ENCODE measurements at regions not wholly inside any gene's neighbourhood (a gene's known extent, or its start where the extent isn't known, plus 50 kb on each side); places are given as distances from the start of the nearest gene placed in this dataset.

GRCh38 chr3:18779704-18780103 is 354.6 kb upstream of the SATB1 start:
- Histone ChIP-seq H3K4me2 (replicated peaks; ENCODE audit: extremely low read depth, low read length, poor library complexity, severe bottlenecking) (no peak overlapping the region), H3K4me3 (replicated peaks in 1 of 3; ENCODE audit: low read depth in 2 of 3, low read length in 3 of 3) (no peak overlapping the region), H3K27ac (ENCODE audit: low read depth in 1 of 2, low read length in 2 of 2) (no peak overlapping the region), H3K9me3 (replicated peaks in 1 of 2; ENCODE audit: control insufficient read depth in 1 of 2, insufficient read depth in 1 of 2, low read length in 2 of 2) (no peaks in the 10 kb centered on the region), H2AFZ (ENCODE audit: insufficient read depth, low read depth, low read length, poor library complexity, severe bottlenecking) (no peak overlapping the region), H3K9ac (ENCODE audit: insufficient read depth, low read length, poor library complexity, severe bottlenecking) (no peak overlapping the region), H3K36me3 (replicated peaks in 1 of 2; ENCODE audit: control insufficient read depth in 1 of 2, insufficient read depth in 2 of 2, low read length in 2 of 2) (no peaks in the 10 kb centered on the region), H3K79me2 (ENCODE audit: insufficient read depth, low read length) (no peaks in the 10 kb centered on the region), H3K4me1 (ENCODE audit: control insufficient read depth in 1 of 2, insufficient read depth in 2 of 2, low read length in 2 of 2) (no peaks in the 10 kb centered on the region), H4K20me1 (ENCODE audit: insufficient read depth, low read length) (no peaks in the 10 kb centered on the region), H3K27me3 (ENCODE audit: control insufficient read depth in 2 of 2, insufficient read depth in 2 of 2, low read length in 2 of 2) (no peaks in the 10 kb centered on the region)
- Mint-ChIP-seq H3K27me3 (ENCODE audit: low read depth in 3 of 3) (no peaks in the 10 kb centered on the region), H3K36me3 (no peaks in the 10 kb centered on the region), H3K9me3 (no peaks in the 10 kb centered on the region), H3K4me3 (no peak overlapping the region), H3K27ac (no peak overlapping the region), H3K4me1 (peaks cover 2% of the 10 kb centered on the region)
- intact Hi-C loops (cut with micrococcal nuclease) = no loop called here
- WGBS (ENCODE audit: insufficient coverage) = no CpG with 5 or more reads among the region's 2 CpGs
- DNase-seq = no peak
- TF ChIP-seq, protein P1, sequence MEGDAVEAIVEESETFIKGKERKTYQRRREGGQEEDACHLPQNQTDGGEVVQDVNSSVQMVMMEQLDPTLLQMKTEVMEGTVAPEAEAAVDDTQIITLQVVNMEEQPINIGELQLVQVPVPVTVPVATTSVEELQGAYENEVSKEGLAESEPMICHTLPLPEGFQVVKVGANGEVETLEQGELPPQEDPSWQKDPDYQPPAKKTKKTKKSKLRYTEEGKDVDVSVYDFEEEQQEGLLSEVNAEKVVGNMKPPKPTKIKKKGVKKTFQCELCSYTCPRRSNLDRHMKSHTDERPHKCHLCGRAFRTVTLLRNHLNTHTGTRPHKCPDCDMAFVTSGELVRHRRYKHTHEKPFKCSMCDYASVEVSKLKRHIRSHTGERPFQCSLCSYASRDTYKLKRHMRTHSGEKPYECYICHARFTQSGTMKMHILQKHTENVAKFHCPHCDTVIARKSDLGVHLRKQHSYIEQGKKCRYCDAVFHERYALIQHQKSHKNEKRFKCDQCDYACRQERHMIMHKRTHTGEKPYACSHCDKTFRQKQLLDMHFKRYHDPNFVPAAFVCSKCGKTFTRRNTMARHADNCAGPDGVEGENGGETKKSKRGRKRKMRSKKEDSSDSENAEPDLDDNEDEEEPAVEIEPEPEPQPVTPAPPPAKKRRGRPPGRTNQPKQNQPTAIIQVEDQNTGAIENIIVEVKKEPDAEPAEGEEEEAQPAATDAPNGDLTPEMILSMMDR (IDR thresholded peaks at IDR 0.05) = no peak

- no peak overlapping the region for H2AFZ ChIP-seq (ENCODE audit: insufficient read depth, low read depth, low read length, poor library complexity, severe bottlenecking)
- no peak overlapping the region for H3K9ac ChIP-seq (ENCODE audit: insufficient read depth, low read length, poor library complexity, severe bottlenecking)
- intact Hi-C loops (cut with micrococcal nuclease) = no loop called here
- Mint-ChIP-seq H3K4me3 (no peak overlapping the region), H3K4me1 (peaks cover 2% of the 10 kb centered on the region), H3K36me3 (no peaks in the 10 kb centered on the region), H3K27me3 (ENCODE audit: low read depth in 3 of 3) (no peaks in the 10 kb centered on the region), H3K27ac (no peak overlapping the region), H3K9me3 (no peaks in the 10 kb centered on the region)
- no peaks in the 10 kb centered on the region for H3K27me3 ChIP-seq (ENCODE audit: control insufficient read depth in 2 of 2, insufficient read depth in 2 of 2, low read length in 2 of 2)
- WGBS (ENCODE audit: insufficient coverage) = 58% methylated on average over 2 of the region's 2 CpGs
- no peak overlapping the region for H3K4me2 ChIP-seq (replicated peaks; ENCODE audit: extremely low read depth, low read length, poor library complexity, severe bottlenecking)
- no peaks in the 10 kb centered on the region for H3K79me2 ChIP-seq (ENCODE audit: insufficient read depth, low read length)
- no peaks in the 10 kb centered on the region for H3K9me3 ChIP-seq (replicated peaks in 1 of 2; ENCODE audit: control insufficient read depth in 1 of 2, insufficient read depth in 1 of 2, low read length in 2 of 2)
- H4K20me1 ChIP-seq (ENCODE audit: insufficient read depth, low read length) = no peaks in the 10 kb centered on the region
- no peak overlapping the region for H3K4me3 ChIP-seq (replicated peaks in 1 of 3; ENCODE audit: low read depth in 2 of 3, low read length in 3 of 3)
- TF ChIP-seq, protein P1 (IDR thresholded peaks at IDR 0.05) = no peak
- no peak overlapping the region for H3K27ac ChIP-seq (ENCODE audit: low read depth in 1 of 2, low read length in 2 of 2)
- DNase-seq = no peak
- no peaks in the 10 kb centered on the region for H3K4me1 ChIP-seq (ENCODE audit: control insufficient read depth in 1 of 2, insufficient read depth in 2 of 2, low read length in 2 of 2)
- no peaks in the 10 kb centered on the region for H3K36me3 ChIP-seq (replicated peaks in 1 of 2; ENCODE audit: control insufficient read depth in 1 of 2, insufficient read depth in 2 of 2, low read length in 2 of 2)
These were observed 353.5 kb upstream of the SATB1 start for GRCh38 chr3:18778598-18778997.
